ENCODE measurements at regions not wholly inside any gene's neighbourhood (a gene's known extent, or its start where the extent isn't known, plus 50 kb on each side); places are given as distances from the start of the nearest gene placed in this dataset.

- no peak for ATAC-seq
- intact Hi-C loops (cut with micrococcal nuclease): no loop called here
- TF ChIP-seq TBP (optimal IDR thresholded peaks at IDR 0.05; ENCODE audit: low read depth, low read length): no peak
- TF ChIP-seq TEAD2 (tag; IDR thresholded peaks at IDR 0.05): no peak
- no peak for TF ChIP-seq FOXP4 (CRISPR knock-in tag; IDR thresholded peaks at IDR 0.05; ENCODE audit: borderline replicate concordance)
- TF ChIP-seq U2AF1 (optimal IDR thresholded peaks at IDR 0.05; ENCODE audit: low read depth, low read length): no peak
- TF ChIP-seq, protein P1, sequence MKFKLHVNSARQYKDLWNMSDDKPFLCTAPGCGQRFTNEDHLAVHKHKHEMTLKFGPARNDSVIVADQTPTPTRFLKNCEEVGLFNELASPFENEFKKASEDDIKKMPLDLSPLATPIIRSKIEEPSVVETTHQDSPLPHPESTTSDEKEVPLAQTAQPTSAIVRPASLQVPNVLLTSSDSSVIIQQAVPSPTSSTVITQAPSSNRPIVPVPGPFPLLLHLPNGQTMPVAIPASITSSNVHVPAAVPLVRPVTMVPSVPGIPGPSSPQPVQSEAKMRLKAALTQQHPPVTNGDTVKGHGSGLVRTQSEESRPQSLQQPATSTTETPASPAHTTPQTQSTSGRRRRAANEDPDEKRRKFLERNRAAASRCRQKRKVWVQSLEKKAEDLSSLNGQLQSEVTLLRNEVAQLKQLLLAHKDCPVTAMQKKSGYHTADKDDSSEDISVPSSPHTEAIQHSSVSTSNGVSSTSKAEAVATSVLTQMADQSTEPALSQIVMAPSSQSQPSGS (CRISPR knock-in tag; IDR thresholded peaks at IDR 0.05): no peak
- TF ChIP-seq NCOA4 (IDR thresholded peaks at IDR 0.05; ENCODE audit: partially characterized antibody): no peak
- no peak for TF ChIP-seq BRCA1 (IDR thresholded peaks at IDR 0.05)
- TF ChIP-seq BRCA1 (CRISPR knock-in tag; IDR thresholded peaks at IDR 0.05): no peak
- TF ChIP-seq TCFL5 (CRISPR knock-in tag; conservative IDR thresholded peaks at IDR 0.05): no peak
- TF ChIP-seq, protein P2, sequence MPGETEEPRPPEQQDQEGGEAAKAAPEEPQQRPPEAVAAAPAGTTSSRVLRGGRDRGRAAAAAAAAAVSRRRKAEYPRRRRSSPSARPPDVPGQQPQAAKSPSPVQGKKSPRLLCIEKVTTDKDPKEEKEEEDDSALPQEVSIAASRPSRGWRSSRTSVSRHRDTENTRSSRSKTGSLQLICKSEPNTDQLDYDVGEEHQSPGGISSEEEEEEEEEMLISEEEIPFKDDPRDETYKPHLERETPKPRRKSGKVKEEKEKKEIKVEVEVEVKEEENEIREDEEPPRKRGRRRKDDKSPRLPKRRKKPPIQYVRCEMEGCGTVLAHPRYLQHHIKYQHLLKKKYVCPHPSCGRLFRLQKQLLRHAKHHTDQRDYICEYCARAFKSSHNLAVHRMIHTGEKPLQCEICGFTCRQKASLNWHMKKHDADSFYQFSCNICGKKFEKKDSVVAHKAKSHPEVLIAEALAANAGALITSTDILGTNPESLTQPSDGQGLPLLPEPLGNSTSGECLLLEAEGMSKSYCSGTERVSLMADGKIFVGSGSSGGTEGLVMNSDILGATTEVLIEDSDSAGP (CRISPR knock-in tag; IDR thresholded peaks at IDR 0.05): no peak
- in situ Hi-C loops (cut with MboI): loop anchor here (5.0 kb wide), 1 partner anchor 637 kb away; no protein-coding TSS in a partner anchor
- Histone ChIP-seq H3K9me3 (replicated peaks; ENCODE audit: control insufficient read depth, insufficient read depth, low read depth, low read length) (no peaks in the 10 kb centered on the region), H3K79me2 (ENCODE audit: control insufficient read depth, insufficient read depth, low read length) (no peaks in the 10 kb centered on the region), H3K27ac (ENCODE audit: extremely low read depth, low read depth, low read length) (no peak overlapping the region), H3K4me2 (ENCODE audit: insufficient read depth, low read length) (no peak overlapping the region), H3K36me3 (ENCODE audit: control insufficient read depth, insufficient read depth, low read length) (no peaks in the 10 kb centered on the region), H3K4me3 (no peak overlapping the region), H3K9ac (ENCODE audit: insufficient read depth in 1 of 2, low read depth in 2 of 2, low read length in 2 of 2) (no peak overlapping the region), H2AFZ (ENCODE audit: low read depth, low read length) (no peak overlapping the region), H3K9me1 (ENCODE audit: control insufficient read depth, insufficient read depth, low read length) (no peaks in the 10 kb centered on the region), H3K27me3 (ENCODE audit: control insufficient read depth in 2 of 2, insufficient read depth in 2 of 2, low read length in 2 of 2) (peaks cover 15 to 29% of the 10 kb centered on the region in 2 experiments), H4K20me1 (replicated peaks; ENCODE audit: control insufficient read depth, insufficient read depth, low read length) (no peaks in the 10 kb centered on the region), H3K4me1 (replicated peaks in 1 of 2; ENCODE audit: control insufficient read depth in 2 of 2, insufficient read depth in 2 of 2, low read length in 2 of 2) (peaks cover 0 to 7% of the 10 kb centered on the region in 2 experiments; a peak in 1 of 5 replicates)
- no peak for FAIRE-seq
- no TSS peak for BruUV-seq (replicated peaks)
- DNase-seq (ENCODE audit: extremely low read depth in 1 of 4, low spot score in 3 of 4): no peak
- POLR2A ChIA-PET: interaction anchor here (0.8 kb wide), 1 partner anchor 171 kb away, joined by 3 read pairs; no protein-coding TSS in a partner anchor
- CTCF ChIA-PET (ENCODE audit: low intra/inter-chr PET ratio): no interaction called here
- 2% methylated on average over 9 of the region's 9 CpGs for WGBS (ENCODE audit: insufficient coverage, low coverage, missing lambda C conversion rate)
Observed at GRCh38 chr2:118225666-118226065, 137.4 kb downstream of the INSIG2 start.

Measured in K562 (cell line).